ENCODE measurements at regions not wholly inside any gene's neighbourhood (a gene's known extent, or its start where the extent isn't known, plus 50 kb on each side); places are given as distances from the start of the nearest gene placed in this dataset.

DNA sequence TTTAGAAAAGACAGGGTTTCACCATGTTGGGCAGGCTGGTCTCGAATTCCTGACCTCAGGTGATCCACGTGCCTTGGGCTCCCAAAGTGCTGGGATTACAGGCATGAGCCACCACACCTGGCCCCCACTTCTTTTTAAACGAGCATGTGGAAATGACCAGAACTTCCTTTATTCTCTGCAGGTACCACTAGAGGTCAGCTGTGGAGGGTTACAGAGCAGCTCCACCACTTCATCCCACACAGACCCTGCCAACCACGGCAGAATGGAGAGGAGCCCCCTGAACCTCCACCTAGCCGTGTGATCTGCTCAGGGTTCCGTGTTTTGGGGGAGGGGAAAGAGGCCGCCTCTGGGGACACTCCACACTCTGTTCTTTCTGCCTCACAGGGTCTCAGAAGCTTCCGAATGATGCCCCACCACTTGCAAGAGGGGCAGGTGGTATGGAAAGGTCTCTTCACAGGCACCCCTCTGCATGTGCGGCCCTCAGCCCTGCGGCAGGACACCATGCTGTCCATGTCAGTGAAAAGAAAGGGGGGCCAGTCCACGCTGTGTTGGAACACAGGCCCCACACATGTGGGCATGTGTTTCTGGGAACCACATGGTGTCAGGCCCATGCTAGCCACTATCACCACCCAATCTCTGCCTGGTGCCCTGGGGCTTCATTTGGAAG lies 465.0 kb downstream of the TSHZ3 start:
- TF ChIP-seq, protein P1, sequence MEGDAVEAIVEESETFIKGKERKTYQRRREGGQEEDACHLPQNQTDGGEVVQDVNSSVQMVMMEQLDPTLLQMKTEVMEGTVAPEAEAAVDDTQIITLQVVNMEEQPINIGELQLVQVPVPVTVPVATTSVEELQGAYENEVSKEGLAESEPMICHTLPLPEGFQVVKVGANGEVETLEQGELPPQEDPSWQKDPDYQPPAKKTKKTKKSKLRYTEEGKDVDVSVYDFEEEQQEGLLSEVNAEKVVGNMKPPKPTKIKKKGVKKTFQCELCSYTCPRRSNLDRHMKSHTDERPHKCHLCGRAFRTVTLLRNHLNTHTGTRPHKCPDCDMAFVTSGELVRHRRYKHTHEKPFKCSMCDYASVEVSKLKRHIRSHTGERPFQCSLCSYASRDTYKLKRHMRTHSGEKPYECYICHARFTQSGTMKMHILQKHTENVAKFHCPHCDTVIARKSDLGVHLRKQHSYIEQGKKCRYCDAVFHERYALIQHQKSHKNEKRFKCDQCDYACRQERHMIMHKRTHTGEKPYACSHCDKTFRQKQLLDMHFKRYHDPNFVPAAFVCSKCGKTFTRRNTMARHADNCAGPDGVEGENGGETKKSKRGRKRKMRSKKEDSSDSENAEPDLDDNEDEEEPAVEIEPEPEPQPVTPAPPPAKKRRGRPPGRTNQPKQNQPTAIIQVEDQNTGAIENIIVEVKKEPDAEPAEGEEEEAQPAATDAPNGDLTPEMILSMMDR (IDR thresholded peaks at IDR 0.05) = no peak
- TF ChIP-seq POLR2A (IDR thresholded peaks at IDR 0.05) = no peak

Data from adrenal gland (tissue), 5 donors.